Medulla oblongata (tissue), 1 donor: ENCODE measurements at regions not wholly inside any gene's neighbourhood (a gene's known extent, or its start where the extent isn't known, plus 50 kb on each side); places are given as distances from the start of the nearest gene placed in this dataset.
"Not testable (repeated sequence)": the region's sequence is repeated elsewhere in the genome, so short reads cannot be mapped to it uniquely, and the experiment has no call there.

Source experiments
- DNase-seq: peaks from one replicate; pipeline ENCODE4 v3.0.0-alpha.2; 2015; ENCODE audit errors: extremely low spot score

DNA sequence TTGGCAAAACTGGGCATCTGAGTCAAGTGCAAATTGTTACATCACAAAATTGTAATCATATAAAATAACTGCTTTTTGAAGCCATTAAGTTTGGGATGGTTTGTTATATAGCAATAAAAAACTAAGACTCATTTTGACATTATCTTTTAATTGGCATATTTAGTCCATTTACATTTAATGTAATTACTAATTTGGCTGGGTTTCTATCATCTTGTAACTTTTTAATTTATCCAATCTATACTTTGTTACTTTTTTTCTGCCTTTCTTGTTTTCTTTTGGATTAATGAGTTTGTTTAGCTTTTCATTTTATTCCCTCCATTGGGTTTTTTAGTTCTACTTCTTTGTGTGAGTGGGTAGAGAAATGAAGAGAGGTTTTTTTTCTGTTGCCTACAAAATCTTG lies 76.3 kb downstream of the DRAM2 start:
- DNase-seq = no peak

DNA sequence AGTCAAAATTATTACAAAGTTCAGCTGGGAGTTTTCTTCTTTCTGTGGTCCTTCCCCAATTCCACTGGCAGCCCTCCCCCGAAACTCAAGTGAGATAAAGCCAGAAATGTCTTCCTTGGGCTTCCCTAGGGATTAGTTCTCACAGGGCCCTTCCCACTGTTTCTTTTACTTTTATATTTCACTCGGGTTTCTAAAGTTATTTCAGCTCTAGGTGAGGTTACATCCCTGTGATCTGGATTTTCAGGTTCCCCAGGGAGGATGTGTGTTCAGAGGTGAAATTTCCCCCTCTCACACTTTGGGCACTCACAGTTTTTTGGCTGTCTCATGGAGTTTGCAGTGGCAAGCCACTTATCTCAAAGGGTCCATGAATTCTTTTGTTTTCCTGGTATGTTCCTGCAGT lies 77.3 kb downstream of the DRAM2 start:
- DNase-seq = no peak

DNA sequence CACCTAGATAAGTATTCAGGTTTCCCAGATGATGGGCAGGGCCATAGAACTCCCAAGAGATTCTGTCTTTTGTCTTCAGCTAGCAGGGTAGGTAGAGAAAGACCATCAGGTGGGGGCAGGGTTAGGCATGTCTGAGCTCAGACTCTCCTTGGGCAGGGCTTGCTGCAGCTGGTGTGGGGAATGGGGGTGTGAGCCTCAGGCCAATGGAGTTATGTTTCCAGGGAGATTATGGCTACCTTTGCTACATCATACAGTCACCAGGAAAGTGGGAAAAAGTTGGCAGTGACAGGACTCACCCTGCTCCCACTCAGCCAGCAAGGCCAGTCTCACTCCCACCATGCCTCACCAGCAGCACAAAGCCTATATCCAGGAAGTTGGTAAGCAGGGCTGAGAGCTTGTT lies 77.8 kb downstream of the DRAM2 start:
- DNase-seq = no peak

DNA sequence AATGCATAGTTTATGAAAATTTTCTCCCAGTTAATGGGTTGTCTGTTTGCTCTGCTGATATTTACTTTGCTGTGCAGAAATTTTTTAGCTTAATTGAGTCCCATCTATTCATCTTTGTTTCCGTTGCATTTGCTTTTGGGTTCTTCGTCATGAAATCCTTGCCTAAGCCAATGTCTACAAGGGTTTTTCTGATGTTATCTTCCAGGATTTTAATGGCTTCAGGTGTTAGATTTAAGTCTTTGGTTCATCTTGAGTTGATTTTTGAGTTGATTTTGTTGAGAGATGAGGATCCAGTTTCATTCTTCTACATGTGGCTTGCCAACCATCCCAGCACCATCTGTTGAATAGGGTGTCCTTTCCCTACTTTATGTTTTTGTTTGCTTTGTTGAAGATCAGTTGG lies 85.2 kb downstream of the DRAM2 start:
- no peak for DNase-seq

DNA sequence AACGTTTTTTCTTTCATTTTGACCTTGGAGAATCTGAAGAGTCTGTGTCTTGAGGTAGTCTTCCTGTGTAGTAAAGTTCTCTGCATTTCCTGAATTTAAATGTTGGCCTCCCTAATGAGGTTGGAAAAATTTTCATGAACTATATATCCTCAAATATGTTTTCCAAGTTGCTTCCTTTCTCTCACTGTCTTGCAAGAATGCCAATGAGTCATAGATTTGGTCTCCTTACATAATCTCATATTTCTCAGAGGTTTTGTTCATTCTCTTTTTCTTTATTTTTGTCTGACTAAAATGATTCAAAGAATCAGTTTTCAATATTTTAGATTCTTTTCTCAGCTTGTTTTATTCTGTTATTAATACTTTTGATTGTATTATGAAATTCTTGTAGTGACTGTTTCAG lies 87.6 kb downstream of the DRAM2 start:
- no peak for DNase-seq

DNA sequence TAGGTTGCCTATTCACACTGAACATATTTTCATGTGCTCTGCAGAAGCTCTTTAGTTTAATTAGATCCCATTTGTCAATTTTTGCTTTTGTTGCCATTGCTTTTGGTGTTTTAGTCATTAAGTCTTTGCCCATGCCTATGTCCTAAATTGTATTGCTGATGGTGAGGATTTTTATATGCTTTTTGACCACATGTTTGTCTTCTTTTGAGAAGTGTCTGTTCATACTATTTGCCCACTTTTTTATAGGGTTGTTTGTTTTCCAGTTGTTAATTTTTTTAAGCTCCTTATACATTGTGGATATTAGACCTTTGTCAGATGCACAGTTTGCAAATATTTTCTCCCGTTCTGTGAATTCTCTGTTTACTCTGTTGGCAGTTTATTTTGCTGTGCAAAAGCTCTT lies 84.5 kb upstream of the LRIF1 start:
- DNase-seq = not testable (repeated sequence)

DNA sequence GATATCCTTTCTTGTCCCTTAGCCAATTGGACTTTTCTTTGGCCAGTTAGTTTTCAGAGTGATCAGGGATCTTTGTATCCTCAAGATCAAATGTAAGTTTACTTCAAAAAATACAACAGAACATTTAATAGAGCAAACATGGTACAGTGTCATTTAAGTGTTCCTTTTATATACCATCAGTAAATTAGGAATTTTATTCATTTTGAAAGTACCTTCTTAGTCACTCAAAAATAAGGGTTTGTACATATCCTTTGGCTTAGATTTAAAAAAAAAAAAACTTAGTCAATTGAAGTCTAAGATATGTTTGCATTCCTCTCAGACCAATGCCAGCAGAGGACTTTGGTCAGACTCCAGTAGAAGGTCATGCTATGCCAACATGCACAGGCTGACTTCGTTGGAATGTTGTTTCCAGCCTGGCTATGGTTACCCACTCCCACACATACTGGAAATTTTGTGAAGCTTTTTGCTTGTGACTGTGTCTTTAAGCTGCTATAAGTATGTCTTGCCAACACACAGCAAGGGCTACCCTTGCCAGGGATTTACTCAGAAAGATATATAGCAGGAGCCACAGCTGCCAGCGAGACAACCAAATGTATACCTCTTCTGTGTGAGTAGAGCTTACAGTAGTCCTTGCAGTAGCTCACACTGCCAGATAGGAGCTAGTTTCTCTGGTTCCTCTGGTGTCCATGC lies 81.5 kb upstream of the LRIF1 start:
- no peak for DNase-seq

DNA sequence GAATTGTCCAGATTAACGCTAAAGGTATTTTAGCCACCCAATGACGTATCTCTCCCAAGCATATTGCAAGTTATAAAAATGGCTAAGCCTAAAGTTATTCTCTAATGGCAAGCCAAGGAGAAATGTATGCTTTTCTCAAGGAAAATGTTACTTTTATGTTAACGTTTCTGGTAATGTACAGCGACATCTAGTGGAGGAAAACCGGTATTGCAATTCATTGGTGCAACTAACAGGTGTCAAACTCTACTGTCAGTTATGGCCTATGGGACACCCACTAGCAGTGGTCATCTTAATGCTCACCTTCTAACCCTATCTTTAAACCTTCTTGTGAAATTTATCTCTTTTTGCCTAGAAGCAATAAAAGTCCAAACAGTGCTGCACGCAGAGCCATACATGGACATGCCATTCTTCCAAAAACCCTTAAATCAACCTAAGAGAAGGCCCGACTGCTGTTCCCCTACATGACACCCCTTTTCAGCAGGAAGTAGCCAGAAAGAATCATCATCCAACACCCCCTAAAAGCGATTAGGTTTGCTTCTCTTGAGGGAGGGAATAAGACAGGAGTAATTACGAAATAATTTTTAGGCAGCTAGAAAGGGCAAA lies 68.7 kb upstream of the LRIF1 start:
- DNase-seq = peak; percentile 42

DNA sequence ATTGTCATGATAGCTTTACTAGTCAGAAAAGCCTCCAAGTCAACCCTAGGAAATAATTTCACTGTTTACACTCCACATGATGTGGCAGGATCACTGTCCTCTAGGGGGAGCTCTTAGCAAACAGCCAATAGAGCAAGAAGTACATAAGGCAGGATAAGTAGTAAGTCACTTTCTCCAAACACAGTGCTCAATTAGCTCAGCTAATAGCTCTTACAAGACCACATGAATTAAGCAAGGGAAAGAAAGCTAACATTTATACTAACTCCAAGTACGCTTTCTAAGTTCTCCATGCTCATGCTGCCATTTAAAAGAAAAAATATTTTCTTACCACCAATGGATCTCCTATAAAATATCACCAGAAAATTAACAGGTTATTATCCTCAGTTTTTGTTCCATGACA lies 66.9 kb upstream of the LRIF1 start:
- peak; percentile 53 for DNase-seq

DNA sequence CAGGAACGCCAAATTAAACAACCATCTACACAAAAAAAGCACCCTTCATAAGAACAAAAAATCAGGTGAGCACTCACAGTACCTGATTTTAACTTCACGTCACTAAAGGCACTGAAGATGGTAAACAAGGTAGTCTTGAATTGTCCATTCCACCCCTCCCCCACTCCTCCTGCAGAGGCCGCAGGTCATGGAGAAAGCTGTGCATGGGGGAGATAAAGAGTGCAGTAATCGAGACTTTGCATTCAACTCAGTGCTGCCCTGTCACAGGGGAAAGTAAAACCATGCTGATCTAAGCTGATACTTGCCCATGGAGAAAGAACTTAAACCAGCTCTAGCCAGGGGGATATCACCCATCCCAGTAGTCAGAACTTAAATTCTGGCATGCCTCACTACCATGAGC lies 61.4 kb upstream of the LRIF1 start:
- no peak for DNase-seq

DNA sequence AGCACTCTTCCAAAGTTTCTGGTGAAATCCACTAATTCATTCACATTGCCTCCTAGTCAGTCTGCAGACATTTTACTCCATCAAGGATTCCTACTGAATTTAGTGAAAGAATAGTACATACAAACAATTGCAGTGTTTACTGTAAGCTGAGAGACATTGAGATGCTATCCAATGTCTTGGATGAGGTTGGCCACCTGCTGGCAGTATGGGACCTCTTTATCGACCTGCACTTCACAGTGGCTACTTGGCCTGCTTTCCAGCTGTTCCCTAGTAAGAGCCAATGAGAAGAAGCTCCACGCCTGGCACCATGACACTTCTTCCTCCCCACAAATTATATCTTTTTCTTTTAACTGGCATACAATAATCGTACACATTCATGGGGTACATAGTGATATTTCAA lies 51.5 kb upstream of the LRIF1 start:
- no peak for DNase-seq
